BJ (cell line): ENCODE measurements at regions not wholly inside any gene's neighbourhood (a gene's known extent, or its start where the extent isn't known, plus 50 kb on each side); places are given as distances from the start of the nearest gene placed in this dataset.
"Not testable (repeated sequence)": the region's sequence is repeated elsewhere in the genome, so short reads cannot be mapped to it uniquely, and the experiment has no call there.

Experiments
- CTCF ChIA-PET: fragments of 350-600 bp; formaldehyde crosslinking; extraction: SDS; loops from one replicate; lab custom pipeline; 2021; ENCODE audit warnings: antibody characterized with exemption, inconsistent platforms; lab: Yijun Ruan, JAX
- POLR2A ChIA-PET: fragments of 300-600 bp; sonication (Branson Sonifier 250); formaldehyde crosslinking; extraction: SDS; loops from one replicate; lab custom pipeline; 2021; ENCODE audit warnings: antibody characterized with exemption; lab: Charles Lee
- DNase-seq: peaks from one replicate; pipeline ENCODE4 v3.0.0-alpha.2; 2011; ENCODE audit warnings: low read depth
- H3K27me3 ChIP-seq: 2 replicates; pipeline ENCODE4 v1.6.0; 2011; ENCODE audit warnings: low read length; ENCODE audit not compliant: control insufficient read depth, insufficient read depth
- H3K36me3 ChIP-seq: 2 replicates; pipeline ENCODE4 v1.5.1; 2011; ENCODE audit warnings: low read length; ENCODE audit not compliant: control insufficient read depth, insufficient read depth
- H3K4me3 ChIP-seq: 2 replicates; pipeline ENCODE4 v1.5.1; 2011; ENCODE audit warnings: low read depth, mild to moderate bottlenecking, control low read depth, low read length
- TF ChIP-seq, protein P1 (sequence below): IDR thresholded peaks from 2 replicates; pipeline ENCODE4 v1.5.1; 2011; ENCODE audit warnings: low read depth, mild to moderate bottlenecking, control low read depth, inconsistent platforms, low read length, moderate library complexity; ENCODE audit not compliant: insufficient read depth

GRCh38 chr2:144642856-144643255 lies 122.9 kb upstream of the ZEB2 start:
- CTCF ChIA-PET: no interaction called here
- no peak for DNase-seq
- Histone ChIP-seq H3K36me3 (no peaks in the 10 kb centered on the region), H3K27me3 (no peaks in the 10 kb centered on the region), H3K4me3 (no peak overlapping the region)
- POLR2A ChIA-PET: no interaction called here
- TF ChIP-seq, protein P1, sequence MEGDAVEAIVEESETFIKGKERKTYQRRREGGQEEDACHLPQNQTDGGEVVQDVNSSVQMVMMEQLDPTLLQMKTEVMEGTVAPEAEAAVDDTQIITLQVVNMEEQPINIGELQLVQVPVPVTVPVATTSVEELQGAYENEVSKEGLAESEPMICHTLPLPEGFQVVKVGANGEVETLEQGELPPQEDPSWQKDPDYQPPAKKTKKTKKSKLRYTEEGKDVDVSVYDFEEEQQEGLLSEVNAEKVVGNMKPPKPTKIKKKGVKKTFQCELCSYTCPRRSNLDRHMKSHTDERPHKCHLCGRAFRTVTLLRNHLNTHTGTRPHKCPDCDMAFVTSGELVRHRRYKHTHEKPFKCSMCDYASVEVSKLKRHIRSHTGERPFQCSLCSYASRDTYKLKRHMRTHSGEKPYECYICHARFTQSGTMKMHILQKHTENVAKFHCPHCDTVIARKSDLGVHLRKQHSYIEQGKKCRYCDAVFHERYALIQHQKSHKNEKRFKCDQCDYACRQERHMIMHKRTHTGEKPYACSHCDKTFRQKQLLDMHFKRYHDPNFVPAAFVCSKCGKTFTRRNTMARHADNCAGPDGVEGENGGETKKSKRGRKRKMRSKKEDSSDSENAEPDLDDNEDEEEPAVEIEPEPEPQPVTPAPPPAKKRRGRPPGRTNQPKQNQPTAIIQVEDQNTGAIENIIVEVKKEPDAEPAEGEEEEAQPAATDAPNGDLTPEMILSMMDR: no peak

GRCh38 chr2:144642131-144642530 lies 122.2 kb upstream of the ZEB2 start:
- no peak for DNase-seq
- POLR2A ChIA-PET: no interaction called here
- CTCF ChIA-PET: no interaction called here
- no peaks in the 10 kb centered on the region for H3K36me3 ChIP-seq
- TF ChIP-seq, protein P1: no peak
- no peak overlapping the region for H3K4me3 ChIP-seq
- no peaks in the 10 kb centered on the region for H3K27me3 ChIP-seq

- DNase-seq, H3K36me3 ChIP-seq, H3K4me3 ChIP-seq, H3K27me3 ChIP-seq, POLR2A ChIA-PET, CTCF ChIA-PET: not testable (repeated sequence)
Observed at GRCh38 chr2:144638250-144638649, 118.3 kb upstream of the ZEB2 start.

DNA sequence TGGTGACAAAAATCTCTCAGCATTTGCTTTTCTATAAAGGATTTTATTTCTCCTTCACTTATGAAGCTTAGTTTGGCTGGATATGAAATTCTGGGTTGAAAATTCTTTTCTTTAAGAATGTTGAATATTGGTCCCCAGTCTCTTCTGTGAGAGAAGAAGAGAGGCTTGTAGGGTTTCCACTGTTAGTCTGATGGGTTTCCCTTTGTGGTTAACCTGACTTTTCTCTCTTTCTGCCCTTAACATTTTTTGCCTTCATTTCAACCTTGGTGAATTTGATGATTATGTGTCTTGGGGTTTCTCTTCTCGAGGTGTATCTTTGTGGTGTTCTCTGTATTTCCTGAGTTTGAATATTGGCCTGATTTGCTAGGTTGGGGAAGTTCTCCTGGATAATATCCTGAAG lies 116.9 kb upstream of the ZEB2 start:
- H3K27me3 ChIP-seq, DNase-seq, POLR2A ChIA-PET, H3K4me3 ChIP-seq, H3K36me3 ChIP-seq: not testable (repeated sequence)
- CTCF ChIA-PET: interaction anchor here (1.0 kb wide), 1 partner anchor 225 kb away, joined by 3 read pairs; no protein-coding TSS in a partner anchor

GRCh38 chr2:144632809-144633208 lies 112.9 kb upstream of the ZEB2 start:
- no peak for DNase-seq
- ChIA-PET POLR2A (no interaction called here), CTCF (no interaction called here)
- H3K36me3 ChIP-seq: no peaks in the 10 kb centered on the region
- no peaks in the 10 kb centered on the region for H3K27me3 ChIP-seq
- TF ChIP-seq, protein P1: no peak
- no peak overlapping the region for H3K4me3 ChIP-seq

DNA sequence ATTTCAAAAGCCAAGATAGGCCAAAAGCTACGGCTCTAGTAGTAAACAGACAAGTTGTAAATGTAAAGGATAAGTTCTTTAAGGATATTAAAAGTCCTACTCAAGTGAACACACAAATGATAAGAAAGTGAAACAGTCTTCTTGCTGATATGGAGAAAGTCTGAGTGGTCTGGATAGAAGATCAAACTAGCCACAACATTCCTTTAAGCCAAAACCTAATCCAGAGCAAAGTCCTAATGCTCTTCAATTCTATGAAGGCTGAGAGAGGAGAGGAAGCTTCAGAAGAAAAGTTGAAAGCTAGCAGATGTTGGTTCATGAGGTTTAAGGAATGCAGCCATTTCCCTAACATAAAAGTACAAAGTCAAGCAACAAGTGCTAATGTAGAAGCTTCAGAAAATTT lies 111.7 kb upstream of the ZEB2 start:
- Histone ChIP-seq H3K4me3 (no peak overlapping the region), H3K36me3 (no peaks in the 10 kb centered on the region), H3K27me3 (no peaks in the 10 kb centered on the region)
- TF ChIP-seq, protein P1: no peak
- DNase-seq: no peak
- CTCF ChIA-PET: no interaction called here
- POLR2A ChIA-PET: no interaction called here
